ENCODE measurements at regions not wholly inside any gene's neighbourhood (a gene's known extent, or its start where the extent isn't known, plus 50 kb on each side); places are given as distances from the start of the nearest gene placed in this dataset.
"Not testable (repeated sequence)": the region's sequence is repeated elsewhere in the genome, so short reads cannot be mapped to it uniquely, and the experiment has no call there.

DNA sequence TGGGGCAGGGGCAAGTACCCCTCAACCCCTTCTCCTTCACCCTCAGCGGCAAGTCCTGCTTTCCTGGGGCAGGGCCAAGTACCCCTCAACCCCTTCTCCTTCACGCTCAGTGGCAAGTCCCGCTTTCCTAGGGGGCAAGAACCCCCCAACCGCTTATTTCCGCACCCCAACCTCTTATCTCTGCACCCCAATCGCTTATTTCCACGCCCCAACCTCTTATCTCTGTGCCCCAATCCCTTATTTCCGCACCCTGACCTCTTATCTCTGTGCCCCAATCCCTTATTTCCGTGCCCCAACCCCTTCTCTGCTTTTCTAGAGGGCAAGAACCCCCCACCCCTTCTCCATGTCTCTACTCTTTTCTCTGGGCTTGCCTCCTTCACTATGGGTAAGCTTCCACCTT is 109.2 kb upstream of the PELI1 start:
- TF ChIP-seq, protein P1, sequence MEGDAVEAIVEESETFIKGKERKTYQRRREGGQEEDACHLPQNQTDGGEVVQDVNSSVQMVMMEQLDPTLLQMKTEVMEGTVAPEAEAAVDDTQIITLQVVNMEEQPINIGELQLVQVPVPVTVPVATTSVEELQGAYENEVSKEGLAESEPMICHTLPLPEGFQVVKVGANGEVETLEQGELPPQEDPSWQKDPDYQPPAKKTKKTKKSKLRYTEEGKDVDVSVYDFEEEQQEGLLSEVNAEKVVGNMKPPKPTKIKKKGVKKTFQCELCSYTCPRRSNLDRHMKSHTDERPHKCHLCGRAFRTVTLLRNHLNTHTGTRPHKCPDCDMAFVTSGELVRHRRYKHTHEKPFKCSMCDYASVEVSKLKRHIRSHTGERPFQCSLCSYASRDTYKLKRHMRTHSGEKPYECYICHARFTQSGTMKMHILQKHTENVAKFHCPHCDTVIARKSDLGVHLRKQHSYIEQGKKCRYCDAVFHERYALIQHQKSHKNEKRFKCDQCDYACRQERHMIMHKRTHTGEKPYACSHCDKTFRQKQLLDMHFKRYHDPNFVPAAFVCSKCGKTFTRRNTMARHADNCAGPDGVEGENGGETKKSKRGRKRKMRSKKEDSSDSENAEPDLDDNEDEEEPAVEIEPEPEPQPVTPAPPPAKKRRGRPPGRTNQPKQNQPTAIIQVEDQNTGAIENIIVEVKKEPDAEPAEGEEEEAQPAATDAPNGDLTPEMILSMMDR (IDR thresholded peaks at IDR 0.05), result not testable (repeated sequence)
- not testable (repeated sequence) for TF ChIP-seq POLR2AphosphoS5 (IDR thresholded peaks at IDR 0.05)
